PC-3 (cell line): ENCODE measurements at regions not wholly inside any gene's neighbourhood (a gene's known extent, or its start where the extent isn't known, plus 50 kb on each side); places are given as distances from the start of the nearest gene placed in this dataset.

Source experiments
- ATAC-seq: fragments of 200-7000 bp; cut with Tn5 transposase; 2 replicates; pipeline ENCODE4 v1.9.1; 2020; ENCODE audit warnings: mild to moderate bottlenecking, moderate library complexity
- BruUV-seq: library from RNA; stranded (reverse); fragments of 400-500 nt; replicated peaks from 2 replicates; lab custom pipeline; 2021; lab: Mats Ljungman, UMichigan
- CTCF ChIA-PET: fragments of 300-600 bp; sonication (Branson Sonifier 250); formaldehyde crosslinking; loops from one replicate; lab custom pipeline; 2022; ENCODE audit warnings: antibody characterized with exemption; lab: Charles Lee
- POLR2A ChIA-PET: fragments of 300-600 bp; sonication (Branson Sonifier 250); formaldehyde crosslinking; loops from one replicate; lab custom pipeline; 2022; ENCODE audit warnings: antibody characterized with exemption; ENCODE audit not compliant: unreplicated experiment; lab: Charles Lee
- DNase-seq: peaks from one replicate; pipeline ENCODE4 v3.0.0-alpha.2; 2015
- H2AFZ ChIP-seq: fragments of 300-600 bp; sonication (generic); 2 replicates; pipeline ENCODE4 v1.6.0; 2016; ENCODE audit warnings: antibody characterized with exemption, low read length
- H3F3A ChIP-seq: fragments of 300-600 bp; sonication (generic); one replicate; pipeline ENCODE4 v1.6.0; 2017; ENCODE audit warnings: antibody characterized with exemption, low read length, control low read depth, mild to moderate bottlenecking; ENCODE audit not compliant: unreplicated experiment
- H3K27ac ChIP-seq: fragments of 300-600 bp; sonication (generic); 2 replicates; pipeline ENCODE4 v1.5.1; 2016; ENCODE audit warnings: mild to moderate bottlenecking, low read length
- H3K27me3 ChIP-seq: fragments of 300-600 bp; sonication (generic); 2 replicates; pipeline ENCODE4 v1.6.1; 2016; ENCODE audit warnings: low read length, mixed read lengths
- H3K36me3 ChIP-seq: fragments of 300-600 bp; sonication (generic); 2 replicates; pipeline ENCODE4 v1.6.1; 2016; ENCODE audit warnings: low read depth, mixed run types, low read length, mixed read lengths
- H3K4me1 ChIP-seq: fragments of 300-600 bp; sonication (generic); 2 replicates; pipeline ENCODE4 v1.5.1; 2016; ENCODE audit warnings: low read length; ENCODE audit not compliant: insufficient read depth
- H3K4me2 ChIP-seq: fragments of 300-600 bp; sonication (generic); 2 replicates; pipeline ENCODE4 v1.6.0; 2016; ENCODE audit warnings: low read length
- H3K4me3 ChIP-seq: fragments of 300-600 bp; sonication (generic); 2 replicates; pipeline ENCODE4 v1.5.1; 2016; ENCODE audit warnings: mild to moderate bottlenecking, low read length, mixed read lengths
- H3K79me2 ChIP-seq: fragments of 300-600 bp; sonication (generic); 2 replicates; pipeline ENCODE4 v1.6.1; 2017; ENCODE audit warnings: low read length, mixed read lengths
- H3K9ac ChIP-seq: fragments of 300-600 bp; sonication (generic); 2 replicates; pipeline ENCODE4 v1.6.0; 2016; ENCODE audit warnings: mild to moderate bottlenecking, low read length
- H3K9me2 ChIP-seq: fragments of 300-600 bp; sonication (generic); replicated peaks from 2 replicates; pipeline ENCODE4 v1.6.1; 2016; ENCODE audit warnings: mixed run types, low read length, mixed read lengths
- H3K9me3 ChIP-seq: fragments of 300-600 bp; sonication (generic); 2 replicates; pipeline ENCODE4 v1.6.1; 2016; ENCODE audit warnings: low read length, mixed read lengths
- H4K20me1 ChIP-seq: fragments of 300-600 bp; sonication (generic); 2 replicates; pipeline ENCODE4 v1.6.1; 2016; ENCODE audit warnings: low read length, mixed read lengths
- EZH2 ChIP-seq: fragments of 300-600 bp; sonication (generic); IDR thresholded peaks from one replicate; pipeline ENCODE4 v1.6.1; 2017; ENCODE audit warnings: antibody characterized with exemption, mild to moderate bottlenecking, low read length; ENCODE audit not compliant: unreplicated experiment
- EZH2phosphoT487 ChIP-seq: fragments of 300-600 bp; sonication (generic); IDR thresholded peaks from 2 replicates; pipeline ENCODE4 v1.6.1; 2018; ENCODE audit warnings: mild to moderate bottlenecking, antibody characterized with exemption, low read length, borderline replicate concordance
- intact Hi-C: fragments of 100-400 bp; cut with micrococcal nuclease; formaldehyde crosslinking; loops from 2 replicates; pipeline ENCODE4 v1.9.0; 2023
- TF ChIP-seq, protein P1 (sequence below): fragments of 300-600 bp; sonication (generic); conservative IDR thresholded peaks from 2 replicates; pipeline ENCODE4 v1.5.1; 2017; ENCODE audit warnings: antibody characterized with exemption, low read depth, mild to moderate bottlenecking, low read length

DNA sequence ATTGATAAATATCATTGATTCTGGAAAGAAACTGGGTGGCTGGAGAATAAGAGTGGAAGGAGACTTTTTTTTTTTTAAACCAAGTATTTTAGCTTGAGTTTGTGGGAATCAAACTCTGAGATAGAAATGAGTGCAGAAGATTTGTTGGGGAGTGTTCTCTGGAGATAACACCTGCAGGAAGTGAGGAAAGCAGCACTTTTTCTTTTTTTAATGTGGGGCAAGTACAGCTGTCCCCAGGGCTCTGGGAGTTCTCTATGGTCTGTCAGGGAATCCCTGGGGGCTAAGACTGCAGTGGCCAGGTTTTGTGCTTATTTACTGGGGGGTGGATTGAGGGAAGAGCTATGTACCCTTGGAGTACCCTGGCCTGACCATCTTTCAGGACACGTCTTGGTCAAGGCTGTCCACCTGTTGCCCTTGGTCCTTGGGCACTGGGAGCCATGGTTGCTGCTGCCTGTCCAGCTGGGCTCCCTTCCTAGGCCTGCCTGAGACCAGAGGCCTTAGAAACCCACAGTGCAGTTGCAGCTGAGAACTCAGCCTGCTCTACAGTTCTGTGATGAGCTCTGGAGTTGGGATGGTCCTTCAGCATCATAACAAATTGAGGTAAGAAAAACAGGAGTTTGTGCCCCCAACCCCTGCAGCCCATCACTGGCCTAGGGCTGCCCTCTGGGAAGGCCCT is 85.8 kb downstream of the PHAX start:
- Histone ChIP-seq H3K27ac (no peak overlapping the region), H3K4me3 (no peak overlapping the region), H3K4me2 (no peak overlapping the region), H3F3A (no peaks in the 10 kb centered on the region), H3K4me1 (no peaks in the 10 kb centered on the region), H3K9me2 (no peaks in the 10 kb centered on the region), H3K79me2 (no peaks in the 10 kb centered on the region), H3K9ac (no peak overlapping the region), H4K20me1 (no peaks in the 10 kb centered on the region), H3K27me3 (no peaks in the 10 kb centered on the region), H2AFZ (no peak overlapping the region), H3K36me3 (no peaks in the 10 kb centered on the region), H3K9me3 (no peaks in the 10 kb centered on the region)
- DNase-seq = no peak
- CTCF ChIA-PET = no interaction called here
- no TSS peak for BruUV-seq
- ATAC-seq = no peak
- no peak for TF ChIP-seq EZH2phosphoT487
- TF ChIP-seq, protein P1, sequence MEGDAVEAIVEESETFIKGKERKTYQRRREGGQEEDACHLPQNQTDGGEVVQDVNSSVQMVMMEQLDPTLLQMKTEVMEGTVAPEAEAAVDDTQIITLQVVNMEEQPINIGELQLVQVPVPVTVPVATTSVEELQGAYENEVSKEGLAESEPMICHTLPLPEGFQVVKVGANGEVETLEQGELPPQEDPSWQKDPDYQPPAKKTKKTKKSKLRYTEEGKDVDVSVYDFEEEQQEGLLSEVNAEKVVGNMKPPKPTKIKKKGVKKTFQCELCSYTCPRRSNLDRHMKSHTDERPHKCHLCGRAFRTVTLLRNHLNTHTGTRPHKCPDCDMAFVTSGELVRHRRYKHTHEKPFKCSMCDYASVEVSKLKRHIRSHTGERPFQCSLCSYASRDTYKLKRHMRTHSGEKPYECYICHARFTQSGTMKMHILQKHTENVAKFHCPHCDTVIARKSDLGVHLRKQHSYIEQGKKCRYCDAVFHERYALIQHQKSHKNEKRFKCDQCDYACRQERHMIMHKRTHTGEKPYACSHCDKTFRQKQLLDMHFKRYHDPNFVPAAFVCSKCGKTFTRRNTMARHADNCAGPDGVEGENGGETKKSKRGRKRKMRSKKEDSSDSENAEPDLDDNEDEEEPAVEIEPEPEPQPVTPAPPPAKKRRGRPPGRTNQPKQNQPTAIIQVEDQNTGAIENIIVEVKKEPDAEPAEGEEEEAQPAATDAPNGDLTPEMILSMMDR = no peak
- no peak for TF ChIP-seq EZH2
- POLR2A ChIA-PET = no interaction called here
- intact Hi-C loops = no loop called here

DNA sequence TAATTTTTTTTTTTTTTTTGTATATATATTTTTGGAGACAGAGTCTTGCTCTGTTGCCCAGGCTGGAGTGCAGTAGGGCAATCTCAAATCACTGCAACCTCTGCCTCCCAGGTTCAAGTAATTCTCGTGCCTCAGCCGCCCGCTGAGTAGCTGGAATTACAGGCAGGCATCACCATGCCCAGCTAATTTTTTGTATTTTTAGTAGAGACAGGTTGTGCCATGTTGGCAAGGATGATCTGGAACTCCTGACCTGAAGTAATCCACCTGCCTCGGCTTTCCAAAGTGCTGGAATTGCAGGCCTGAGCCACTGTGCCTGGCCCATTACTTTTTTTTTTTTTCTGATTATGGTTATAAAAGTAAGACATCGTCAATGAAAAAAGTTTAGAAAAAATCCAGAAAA is 84.0 kb upstream of the LMNB1 start:
- Histone ChIP-seq H4K20me1 (no peaks in the 10 kb centered on the region), H3K4me3 (no peak overlapping the region), H3K9me3 (no peaks in the 10 kb centered on the region), H3K9ac (no peak overlapping the region), H2AFZ (no peak overlapping the region), H3K9me2 (no peaks in the 10 kb centered on the region), H3K27ac (no peak overlapping the region), H3K4me1 (no peaks in the 10 kb centered on the region), H3K79me2 (no peaks in the 10 kb centered on the region), H3F3A (no peaks in the 10 kb centered on the region), H3K4me2 (no peak overlapping the region), H3K36me3 (no peaks in the 10 kb centered on the region), H3K27me3 (no peaks in the 10 kb centered on the region)
- CTCF ChIA-PET = no interaction called here
- TF ChIP-seq EZH2 (no peak), EZH2phosphoT487 (no peak)
- TF ChIP-seq, protein P1 = no peak
- DNase-seq (no peak), ATAC-seq (no peak)
- no TSS peak for BruUV-seq
- intact Hi-C loops = no loop called here
- POLR2A ChIA-PET = no interaction called here

DNA sequence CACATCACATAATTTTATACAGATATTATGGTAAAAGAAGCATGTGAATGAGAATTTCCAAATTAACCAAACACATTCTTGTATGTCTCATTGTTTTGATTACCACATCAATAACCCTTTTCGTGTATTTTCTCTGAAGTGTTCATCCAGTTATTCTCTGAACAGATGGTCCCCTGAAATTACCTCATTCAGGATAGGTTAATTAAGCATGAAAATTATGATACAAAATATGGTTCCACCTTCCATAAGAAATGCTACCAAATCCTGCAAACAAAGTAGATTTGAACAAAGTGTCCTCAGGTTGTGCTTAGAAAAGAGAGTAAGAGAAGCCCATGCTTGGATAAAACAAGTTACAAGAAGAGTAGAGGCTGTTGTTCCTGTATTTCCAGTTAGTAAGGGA is 83.1 kb upstream of the LMNB1 start:
- no peaks in the 10 kb centered on the region for H3K36me3 ChIP-seq
- no peaks in the 10 kb centered on the region for H4K20me1 ChIP-seq
- H3K4me1 ChIP-seq = no peaks in the 10 kb centered on the region
- H3K9ac ChIP-seq = no peak overlapping the region
- no TSS peak for BruUV-seq
- DNase-seq (no peak), ATAC-seq (no peak)
- intact Hi-C loops = no loop called here
- TF ChIP-seq, protein P1 = no peak
- TF ChIP-seq EZH2 (no peak), EZH2phosphoT487 (no peak)
- H3K79me2 ChIP-seq = no peaks in the 10 kb centered on the region
- no peaks in the 10 kb centered on the region for H3F3A ChIP-seq
- no peak overlapping the region for H3K4me3 ChIP-seq
- no peaks in the 10 kb centered on the region for H3K9me2 ChIP-seq
- H3K4me2 ChIP-seq = no peak overlapping the region
- H3K27ac ChIP-seq = no peak overlapping the region
- no peaks in the 10 kb centered on the region for H3K27me3 ChIP-seq
- CTCF ChIA-PET = interaction anchor here (0.5 kb wide), 1 partner anchor 103 kb away, joined by 8 read pairs; no protein-coding TSS in a partner anchor
- POLR2A ChIA-PET = no interaction called here
- no peaks in the 10 kb centered on the region for H3K9me3 ChIP-seq
- H2AFZ ChIP-seq = no peak overlapping the region
